ENCODE measurements at regions not wholly inside any gene's neighbourhood (a gene's known extent, or its start where the extent isn't known, plus 50 kb on each side); places are given as distances from the start of the nearest gene placed in this dataset.
"Not testable (repeated sequence)": the region's sequence is repeated elsewhere in the genome, so short reads cannot be mapped to it uniquely, and the experiment has no call there.

DNA sequence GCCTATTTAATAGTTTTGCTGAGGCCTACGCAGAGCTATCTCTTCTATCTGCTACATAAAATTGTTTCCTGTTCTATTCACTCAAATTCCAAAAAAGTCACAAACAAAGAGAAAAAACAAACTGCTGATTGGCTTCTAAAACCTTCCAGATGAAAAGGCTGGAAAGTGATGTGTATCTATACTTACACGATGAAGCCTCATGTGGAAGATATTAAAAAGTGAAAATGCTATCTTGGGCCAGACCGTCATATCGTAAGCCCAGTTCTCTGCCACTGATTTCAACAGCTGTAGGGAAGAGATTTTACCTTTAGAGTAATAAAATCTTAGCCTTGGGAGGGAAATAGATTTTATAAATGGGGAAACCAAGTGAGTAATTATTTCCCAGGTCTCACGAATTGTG lies 394.8 kb downstream of the KIF20B start:
- TF ChIP-seq, protein P1, sequence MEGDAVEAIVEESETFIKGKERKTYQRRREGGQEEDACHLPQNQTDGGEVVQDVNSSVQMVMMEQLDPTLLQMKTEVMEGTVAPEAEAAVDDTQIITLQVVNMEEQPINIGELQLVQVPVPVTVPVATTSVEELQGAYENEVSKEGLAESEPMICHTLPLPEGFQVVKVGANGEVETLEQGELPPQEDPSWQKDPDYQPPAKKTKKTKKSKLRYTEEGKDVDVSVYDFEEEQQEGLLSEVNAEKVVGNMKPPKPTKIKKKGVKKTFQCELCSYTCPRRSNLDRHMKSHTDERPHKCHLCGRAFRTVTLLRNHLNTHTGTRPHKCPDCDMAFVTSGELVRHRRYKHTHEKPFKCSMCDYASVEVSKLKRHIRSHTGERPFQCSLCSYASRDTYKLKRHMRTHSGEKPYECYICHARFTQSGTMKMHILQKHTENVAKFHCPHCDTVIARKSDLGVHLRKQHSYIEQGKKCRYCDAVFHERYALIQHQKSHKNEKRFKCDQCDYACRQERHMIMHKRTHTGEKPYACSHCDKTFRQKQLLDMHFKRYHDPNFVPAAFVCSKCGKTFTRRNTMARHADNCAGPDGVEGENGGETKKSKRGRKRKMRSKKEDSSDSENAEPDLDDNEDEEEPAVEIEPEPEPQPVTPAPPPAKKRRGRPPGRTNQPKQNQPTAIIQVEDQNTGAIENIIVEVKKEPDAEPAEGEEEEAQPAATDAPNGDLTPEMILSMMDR (IDR thresholded peaks at IDR 0.05; ENCODE audit: borderline replicate concordance, insufficient read depth, low read depth, low read length) = no peak
- H3K4me3 ChIP-seq (ENCODE audit: low read depth, low read length) = no peak overlapping the region

DNA sequence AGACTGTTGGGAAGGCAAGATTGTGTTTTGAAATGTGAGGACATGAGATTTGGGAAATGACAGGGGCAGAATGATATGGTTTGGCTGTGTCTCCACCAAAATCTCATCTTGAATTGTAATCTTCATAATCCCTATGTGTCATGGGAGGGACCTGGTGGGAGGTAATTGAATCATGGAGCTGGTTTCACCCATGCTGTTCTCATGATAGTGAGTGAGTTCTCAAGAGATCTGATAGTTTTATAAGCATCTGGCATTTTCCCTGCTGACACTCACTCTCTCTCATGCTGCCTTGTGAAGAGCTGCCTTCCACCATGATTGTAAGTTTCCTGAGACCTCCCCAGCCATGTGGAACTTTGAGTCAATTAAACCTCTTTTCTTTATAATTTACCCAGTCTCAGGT lies 406.2 kb downstream of the KIF20B start:
- H3K4me3 ChIP-seq (ENCODE audit: low read depth, low read length) = not testable (repeated sequence)

DNA sequence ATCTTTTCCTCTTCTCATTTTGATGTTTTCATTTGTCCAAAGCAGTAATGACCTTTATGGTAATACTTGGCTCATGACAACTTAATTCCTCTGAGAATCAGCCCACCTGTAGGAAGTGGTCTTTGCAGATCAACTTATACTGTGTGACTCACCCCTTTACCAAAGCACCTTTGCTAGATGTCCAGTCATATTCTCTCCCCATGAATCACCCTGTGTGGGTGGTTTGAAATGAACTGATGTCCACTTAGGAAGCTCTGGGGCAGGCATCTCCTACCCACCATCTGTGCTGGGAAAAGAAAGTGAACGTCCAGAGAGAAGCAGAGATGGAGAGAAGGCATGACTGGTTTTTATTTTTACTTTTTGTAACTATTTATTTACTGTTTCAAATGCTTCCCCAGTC lies 410.3 kb downstream of the KIF20B start:
- TF ChIP-seq, protein P1 (IDR thresholded peaks at IDR 0.05; ENCODE audit: borderline replicate concordance, insufficient read depth, low read depth, low read length) = no peak
- no peak overlapping the region for H3K4me3 ChIP-seq (ENCODE audit: low read depth, low read length)

DNA sequence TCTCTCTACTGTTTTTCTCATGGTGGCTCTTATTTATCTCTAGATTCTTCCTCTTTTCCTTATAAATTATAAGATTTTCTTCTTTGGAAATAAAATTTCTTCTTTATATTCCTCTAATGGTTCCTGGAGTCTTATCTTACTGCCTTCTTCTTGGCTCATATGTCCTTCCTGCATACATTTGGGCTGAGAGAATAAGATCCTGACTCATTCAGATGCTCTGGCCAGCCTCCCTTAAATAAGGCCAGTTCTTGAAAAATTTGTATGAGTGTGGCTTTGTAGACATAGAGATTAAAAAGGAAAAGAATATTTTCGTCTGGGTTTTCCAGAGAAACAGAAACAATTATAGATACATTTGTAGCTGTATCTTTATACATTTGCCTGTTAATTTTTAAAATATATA lies 411.3 kb downstream of the KIF20B start:
- H3K4me3 ChIP-seq (ENCODE audit: low read depth, low read length) = no peak overlapping the region
- TF ChIP-seq, protein P1 (IDR thresholded peaks at IDR 0.05; ENCODE audit: borderline replicate concordance, insufficient read depth, low read depth, low read length) = no peak

DNA sequence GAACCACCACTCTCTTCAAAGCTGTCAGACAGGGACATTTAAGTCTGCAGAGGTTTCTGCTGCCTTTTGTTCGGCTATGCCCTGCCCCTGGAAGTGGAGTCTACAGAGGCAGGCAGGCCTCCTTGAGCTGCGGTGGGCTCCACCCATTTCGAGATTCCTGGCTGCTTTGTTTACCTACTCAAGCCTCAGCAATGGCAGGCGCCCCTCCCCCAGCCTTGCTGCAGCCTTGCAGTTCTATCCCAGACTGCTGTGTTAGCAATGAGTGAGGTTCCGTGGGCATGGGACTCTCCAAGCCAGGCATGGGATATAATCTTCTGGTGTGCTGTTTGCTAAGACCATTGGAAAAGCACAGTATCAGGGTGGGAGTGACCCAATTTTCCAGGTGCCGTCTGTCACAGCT lies 417.2 kb downstream of the KIF20B start:
- not testable (repeated sequence) for H3K4me3 ChIP-seq (ENCODE audit: low read depth, low read length)

DNA sequence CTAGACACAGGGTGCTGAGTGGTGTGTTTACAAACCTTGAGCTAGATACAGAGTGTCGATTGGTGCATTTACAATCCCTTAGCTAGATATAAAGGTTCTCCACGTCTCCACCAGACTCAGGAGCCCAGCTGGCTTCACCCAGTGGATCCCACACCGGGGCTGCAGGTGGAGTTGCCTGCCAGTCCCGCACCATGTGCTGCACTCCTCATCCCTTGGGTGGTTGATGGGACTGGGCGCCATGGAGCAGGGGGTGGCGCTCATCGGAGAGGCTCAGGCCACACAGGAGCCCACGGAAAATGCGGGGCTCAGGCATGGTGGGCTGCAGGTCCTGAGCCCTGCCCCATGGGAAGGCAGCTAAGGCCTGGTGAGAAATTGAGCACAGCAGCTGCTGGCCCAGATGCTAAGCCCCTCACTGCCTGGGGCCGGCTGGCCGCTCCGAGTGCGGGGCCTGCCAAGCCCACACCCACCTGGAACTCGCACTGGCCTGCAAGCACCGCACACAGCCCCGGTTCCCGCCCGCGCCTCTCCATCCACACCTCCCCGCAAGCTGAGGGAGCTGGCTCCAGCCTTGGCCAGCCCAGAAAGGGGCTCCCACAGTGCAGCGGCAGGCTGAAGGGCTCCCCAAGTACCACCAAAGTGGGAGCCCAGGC lies 418.4 kb downstream of the KIF20B start:
- not testable (repeated sequence) for H3K4me3 ChIP-seq (ENCODE audit: low read depth, low read length)

DNA sequence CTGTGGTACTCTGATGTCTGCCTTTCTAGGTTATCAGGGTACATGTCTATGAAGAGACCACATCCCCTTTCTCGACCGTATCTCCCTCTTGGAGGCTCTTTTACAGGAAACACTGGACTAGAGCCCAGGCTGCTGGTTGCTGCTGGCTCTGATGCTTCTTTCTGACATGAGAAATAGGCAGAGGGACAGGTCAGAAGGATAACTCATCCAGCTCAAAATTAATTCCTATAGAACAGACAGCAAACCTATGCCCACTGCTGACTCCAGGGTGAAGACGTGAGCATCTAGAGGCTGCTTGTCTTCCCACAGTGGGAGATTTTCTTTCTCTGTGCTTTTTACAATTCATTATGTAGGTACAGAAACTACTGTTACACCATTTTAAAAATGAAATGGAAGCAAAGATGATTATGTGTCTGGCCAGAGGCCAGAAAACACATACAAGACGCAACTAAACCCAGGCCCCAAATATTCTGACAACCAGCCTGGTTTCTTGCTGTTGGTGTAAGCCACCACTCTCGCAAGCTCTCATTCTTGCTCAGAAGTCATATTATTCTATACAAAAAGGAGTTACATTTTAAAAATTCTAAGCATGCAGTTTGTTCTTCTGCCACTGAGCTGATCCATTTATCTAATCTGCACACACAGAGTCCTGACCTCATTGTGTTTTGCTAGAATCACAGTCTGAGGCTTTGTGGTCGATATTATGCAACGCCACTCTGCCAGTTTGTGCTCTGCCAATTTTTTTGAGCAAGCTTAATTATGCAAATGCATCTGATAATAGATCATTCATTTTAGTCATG lies 424.3 kb downstream of the KIF20B start:
- TF ChIP-seq, protein P1 (IDR thresholded peaks at IDR 0.05; ENCODE audit: borderline replicate concordance, insufficient read depth, low read depth, low read length) = no peak
- H3K4me3 ChIP-seq (ENCODE audit: low read depth, low read length) = no peak overlapping the region

DNA sequence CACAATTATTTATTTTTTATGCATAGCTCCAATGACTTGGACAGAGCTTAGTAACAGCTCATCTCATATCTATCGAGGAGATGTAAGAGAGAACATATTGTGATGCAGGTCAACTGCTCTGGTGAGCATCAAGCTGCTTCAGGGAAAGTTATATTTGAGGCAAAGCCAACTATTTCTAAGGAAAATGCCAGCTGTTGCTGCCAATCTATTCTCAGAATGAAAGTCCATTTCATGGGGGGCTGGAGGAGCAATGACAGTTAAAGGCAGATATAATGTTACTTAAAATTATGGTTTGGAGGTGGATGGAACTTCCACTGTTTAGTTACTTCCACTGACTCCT lies 424.8 kb downstream of the KIF20B start:
- no peak overlapping the region for H3K4me3 ChIP-seq (ENCODE audit: low read depth, low read length)
- TF ChIP-seq, protein P1 (IDR thresholded peaks at IDR 0.05; ENCODE audit: borderline replicate concordance, insufficient read depth, low read depth, low read length) = no peak
